ENCODE measurements at regions not wholly inside any gene's neighbourhood (a gene's known extent, or its start where the extent isn't known, plus 50 kb on each side); places are given as distances from the start of the nearest gene placed in this dataset.

GRCh38 chr14:105838591-105839424 lies 312.4 kb downstream of the TMEM121 start:
- TF ChIP-seq CTCF (conservative IDR thresholded peaks at IDR 0.05; ENCODE audit: low read depth, low read length) = no peak

DNA sequence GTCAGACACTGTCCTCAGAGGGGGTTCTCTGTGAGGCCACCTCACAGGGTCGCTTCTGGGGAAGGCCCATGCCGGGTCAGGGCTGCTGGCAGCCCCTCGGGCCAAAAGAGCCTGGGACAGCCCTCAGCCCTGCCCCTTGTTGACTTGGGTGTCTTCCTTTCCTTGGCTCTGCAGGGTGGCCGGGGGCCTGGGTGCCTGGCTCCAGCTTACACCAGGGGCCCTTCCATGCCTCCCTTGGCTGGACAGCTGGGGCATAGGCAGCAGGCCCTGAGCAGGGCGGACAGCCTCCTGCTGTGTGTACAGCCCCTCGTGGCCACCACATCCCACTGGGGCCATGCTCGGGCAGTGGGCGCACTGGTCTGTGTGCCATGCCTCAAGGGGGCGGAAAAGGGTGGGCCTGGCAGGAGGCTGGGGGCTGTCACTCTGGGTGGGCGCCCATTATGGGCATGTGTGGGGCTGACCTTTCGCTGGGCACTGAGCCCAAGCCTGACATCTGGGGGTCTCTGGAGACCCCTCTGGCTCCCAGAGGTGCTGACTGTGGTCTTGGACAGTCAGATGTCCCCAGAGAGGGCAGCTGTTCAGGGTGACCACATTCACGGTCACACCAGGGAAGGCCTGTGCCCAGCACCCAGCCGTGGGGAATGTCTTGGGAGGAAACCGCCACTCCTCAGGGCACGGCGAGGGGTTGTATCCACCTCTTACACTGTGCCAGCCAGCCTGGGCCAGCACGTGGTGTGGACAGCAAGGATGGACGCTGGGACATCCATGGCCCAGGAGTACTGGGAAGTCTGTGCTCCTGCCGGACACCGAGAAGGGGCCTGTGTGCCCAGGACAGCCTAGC lies 313.3 kb downstream of the TMEM121 start:
- Histone ChIP-seq H3K9ac (no peak overlapping the region), H2AFZ (ENCODE audit: low read depth) (no peak overlapping the region), H3K27ac (no peak overlapping the region), H3K4me1 (ENCODE audit: low read depth, poor library complexity, severe bottlenecking) (no peaks in the 10 kb centered on the region), H4K20me1 (ENCODE audit: insufficient read depth) (no peaks in the 10 kb centered on the region), H3K4me2 (no peak overlapping the region), H3K27me3 (ENCODE audit: insufficient read depth, low read depth) (no peaks in the 10 kb centered on the region), H3K4me3 (IDR thresholded peaks at IDR 0.05; ENCODE audit: insufficient read depth, low read depth, low read length) (no peak overlapping the region), H3K79me2 (ENCODE audit: insufficient read depth, low read depth) (no peaks in the 10 kb centered on the region), H3K36me3 (ENCODE audit: insufficient read depth) (no peaks in the 10 kb centered on the region)
- TF ChIP-seq CTCF (conservative IDR thresholded peaks at IDR 0.05; ENCODE audit: low read depth, low read length) = no peak

More at GRCh38 chr14:105838591-105839424, 312.4 kb downstream of the TMEM121 start:
- no peak overlapping the region for H2AFZ ChIP-seq (ENCODE audit: low read depth)
- H3K4me3 ChIP-seq (IDR thresholded peaks at IDR 0.05; ENCODE audit: insufficient read depth, low read depth, low read length) = no peak overlapping the region
- H3K4me2 ChIP-seq = no peak overlapping the region
- H3K27me3 ChIP-seq (ENCODE audit: insufficient read depth, low read depth) = no peaks in the 10 kb centered on the region
- no peaks in the 10 kb centered on the region for H4K20me1 ChIP-seq (ENCODE audit: insufficient read depth)
- H3K79me2 ChIP-seq (ENCODE audit: insufficient read depth, low read depth) = no peaks in the 10 kb centered on the region
- H3K9ac ChIP-seq = no peak overlapping the region
- H3K36me3 ChIP-seq (ENCODE audit: insufficient read depth) = no peaks in the 10 kb centered on the region
- no peaks in the 10 kb centered on the region for H3K4me1 ChIP-seq (ENCODE audit: low read depth, poor library complexity, severe bottlenecking)
- no peak overlapping the region for H3K27ac ChIP-seq

DNA sequence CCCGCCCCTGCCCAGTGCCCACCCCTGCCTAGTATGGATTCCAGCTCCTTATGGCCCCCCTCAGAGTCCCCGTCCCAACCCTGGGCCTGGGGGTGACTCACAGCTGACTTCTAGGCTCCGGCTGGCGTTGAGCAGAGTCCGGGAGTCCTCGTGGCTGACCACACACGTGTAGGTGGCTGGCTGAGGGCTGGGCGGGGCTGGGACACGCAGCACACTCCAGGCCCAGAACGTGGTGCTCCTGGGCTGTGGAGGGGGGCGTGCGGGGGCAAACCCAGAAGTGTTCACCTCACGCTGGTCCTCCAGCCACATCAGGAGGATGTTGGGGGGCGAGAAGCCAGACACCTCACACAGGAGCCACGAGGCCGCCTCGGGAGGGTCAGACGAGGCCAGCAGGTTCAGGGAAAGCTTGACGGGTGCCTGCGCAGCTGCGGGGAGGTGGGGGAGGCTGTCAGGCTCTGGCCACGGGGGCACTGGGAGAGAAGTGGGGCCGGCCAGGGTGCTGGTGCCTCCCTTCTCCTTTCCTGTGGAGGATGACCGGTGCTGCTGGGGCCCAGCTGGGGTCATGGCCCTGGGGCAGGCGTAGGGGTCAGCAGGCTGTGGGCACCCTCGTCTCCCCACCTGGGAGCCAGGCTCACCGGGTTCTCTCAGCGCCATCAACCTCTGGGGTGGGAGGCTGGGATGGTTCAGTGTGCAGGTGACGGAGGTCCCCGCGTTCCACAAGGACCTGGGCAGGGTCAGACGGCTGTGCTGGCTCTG lies 314.1 kb downstream of the TMEM121 start:
- Histone ChIP-seq H4K20me1 (ENCODE audit: insufficient read depth) (no peaks in the 10 kb centered on the region), H3K36me3 (ENCODE audit: insufficient read depth) (no peaks in the 10 kb centered on the region), H3K27ac (no peak overlapping the region), H3K27me3 (ENCODE audit: insufficient read depth, low read depth) (no peaks in the 10 kb centered on the region), H3K9ac (no peak overlapping the region), H3K4me2 (no peak overlapping the region), H2AFZ (ENCODE audit: low read depth) (no peak overlapping the region), H3K79me2 (ENCODE audit: insufficient read depth, low read depth) (no peaks in the 10 kb centered on the region), H3K4me3 (IDR thresholded peaks at IDR 0.05; ENCODE audit: insufficient read depth, low read depth, low read length) (no peak overlapping the region), H3K4me1 (ENCODE audit: low read depth, poor library complexity, severe bottlenecking) (no peaks in the 10 kb centered on the region)
- no peak for TF ChIP-seq CTCF (conservative IDR thresholded peaks at IDR 0.05; ENCODE audit: low read depth, low read length)
